Loucy (cell line): ENCODE measurements at regions not wholly inside any gene's neighbourhood (a gene's known extent, or its start where the extent isn't known, plus 50 kb on each side); places are given as distances from the start of the nearest gene placed in this dataset.

Experiments used
- H2AFZ ChIP-seq: fragments of 200-600 bp; sonication (generic); 2 replicates; pipeline ENCODE4 v1.6.0; 2016; ENCODE audit warnings: antibody characterized with exemption, mild to moderate bottlenecking, low read length, moderate library complexity
- H3F3A ChIP-seq: fragments of 200-600 bp; 2 replicates; pipeline ENCODE4 v1.6.0; 2016; ENCODE audit warnings: antibody characterized with exemption, low read depth, mild to moderate bottlenecking
- H3K27me3 ChIP-seq: fragments of 200-600 bp; sonication (generic); 2 replicates; pipeline ENCODE4 v1.6.1; 2014; ENCODE audit warnings: low read length, mild to moderate bottlenecking; ENCODE audit not compliant: insufficient read depth, poor library complexity, severe bottlenecking
- H3K36me3 ChIP-seq: fragments of 200-600 bp; sonication (generic); 2 replicates; pipeline ENCODE4 v1.6.1; 2016; ENCODE audit warnings: low read length; ENCODE audit not compliant: insufficient read depth
- H3K4me1 ChIP-seq: fragments of 200-600 bp; sonication (generic); 2 replicates; pipeline ENCODE4 v1.5.1; 2014; ENCODE audit warnings: low read length, mild to moderate bottlenecking; ENCODE audit not compliant: insufficient read depth, poor library complexity, severe bottlenecking
- H3K4me2 ChIP-seq: fragments of 200-600 bp; sonication (generic); 2 replicates; pipeline ENCODE4 v1.6.0; 2014; ENCODE audit warnings: antibody characterized with exemption, low read length, low read depth, mild to moderate bottlenecking; ENCODE audit not compliant: poor library complexity, severe bottlenecking
- H3K4me3 ChIP-seq: fragments of 200-600 bp; sonication (generic); 2 replicates; pipeline ENCODE4 v1.5.1; 2014; ENCODE audit warnings: low read length, mild to moderate bottlenecking, mixed read lengths; ENCODE audit not compliant: poor library complexity, severe bottlenecking
- H3K79me2 ChIP-seq: fragments of 200-600 bp; sonication (generic); 2 replicates; pipeline ENCODE4 v1.6.1; 2014; ENCODE audit warnings: low read length; ENCODE audit not compliant: insufficient read depth
- H3K9ac ChIP-seq: fragments of 200-600 bp; sonication (generic); 2 replicates; pipeline ENCODE4 v1.6.0; 2014; ENCODE audit warnings: mild to moderate bottlenecking, low read depth, low read length, moderate library complexity; ENCODE audit not compliant: poor library complexity, severe bottlenecking
- H3K9me2 ChIP-seq: fragments of 200-600 bp; sonication (generic); replicated peaks from 2 replicates; pipeline ENCODE4 v1.6.1; 2016; ENCODE audit warnings: low read depth, low read length, mixed read lengths
- H3K9me3 ChIP-seq: fragments of 200-600 bp; sonication (generic); 2 replicates; pipeline ENCODE4 v1.6.1; 2014; ENCODE audit warnings: mild to moderate bottlenecking, antibody characterized with exemption, low read length, low read depth; ENCODE audit not compliant: insufficient read depth
- H4K20me1 ChIP-seq: fragments of 200-600 bp; sonication (generic); 2 replicates; pipeline ENCODE4 v1.6.0; 2014; ENCODE audit warnings: antibody characterized with exemption, low read length, mild to moderate bottlenecking; ENCODE audit not compliant: insufficient read depth, poor library complexity, severe bottlenecking
- CTCF ChIP-seq: fragments of 200-600 bp; sonication (generic); conservative IDR thresholded peaks from 2 replicates; pipeline ENCODE4 v1.5.1; 2014; ENCODE audit warnings: mild to moderate bottlenecking, antibody characterized with exemption, low read length
- EZH2phosphoT487 ChIP-seq: fragments of 200-600 bp; IDR thresholded peaks from 2 replicates; pipeline ENCODE4 v1.6.1; 2018; ENCODE audit warnings: antibody characterized with exemption, mild to moderate bottlenecking, moderate library complexity, borderline replicate concordance

- H3K9me3 ChIP-seq: no peaks in the 10 kb centered on the region
- peak overlapping the region; percentile 6 for H3K4me3 ChIP-seq
- H3K27me3 ChIP-seq: no peaks in the 10 kb centered on the region
- no peaks in the 10 kb centered on the region for H4K20me1 ChIP-seq
- H3K9ac ChIP-seq: peak overlapping the region; percentile 0
- no peaks in the 10 kb centered on the region for H3K36me3 ChIP-seq
- H3K9me2 ChIP-seq: no peaks in the 10 kb centered on the region
- H2AFZ ChIP-seq: peak overlapping the region; percentile 4; the same call in 1 of the 2 replicates
- H3F3A ChIP-seq: no peaks in the 10 kb centered on the region
- H3K79me2 ChIP-seq: no peaks in the 10 kb centered on the region
- peak overlapping the region; percentile 48 for H3K4me2 ChIP-seq
- H3K4me1 ChIP-seq: peaks cover 30% of the 10 kb centered on the region
- TF ChIP-seq EZH2phosphoT487 (no peak), CTCF (no peak)
Measured at GRCh38 chr5:68464424-68464823, 248.9 kb downstream of the PIK3R1 start.

DNA sequence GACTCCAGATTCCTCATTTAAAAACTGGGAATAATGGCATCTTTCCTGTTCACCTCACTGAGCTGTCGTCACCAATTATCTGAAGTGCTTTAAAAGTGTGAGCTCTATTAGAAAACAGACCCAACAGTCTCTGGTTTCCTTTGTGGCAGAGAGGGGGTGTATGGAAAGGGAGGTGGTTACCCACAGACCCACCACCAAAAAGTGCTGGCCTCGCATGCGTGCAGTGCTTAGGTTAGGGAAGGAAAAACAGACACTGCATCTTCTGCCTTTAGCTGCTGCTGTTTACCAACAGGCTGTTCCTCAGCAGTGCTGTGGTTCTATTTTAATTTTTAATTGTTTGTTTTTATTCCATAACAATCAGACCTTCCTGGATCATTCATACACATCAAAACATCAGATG is 249.6 kb downstream of the PIK3R1 start:
- Histone ChIP-seq H2AFZ (peak overlapping the region; percentile 4; the same call in 1 of the 2 replicates), H3K79me2 (no peaks in the 10 kb centered on the region), H4K20me1 (no peaks in the 10 kb centered on the region), H3K4me1 (peaks cover 23% of the 10 kb centered on the region), H3K9ac (peak overlapping the region; percentile 0), H3K4me3 (peak overlapping the region; percentile 6), H3K36me3 (no peaks in the 10 kb centered on the region), H3K9me2 (no peaks in the 10 kb centered on the region), H3K27me3 (no peaks in the 10 kb centered on the region), H3K4me2 (peak overlapping the region; percentile 48), H3F3A (no peaks in the 10 kb centered on the region), H3K9me3 (no peaks in the 10 kb centered on the region)
- TF ChIP-seq EZH2phosphoT487 (no peak), CTCF (no peak)

GRCh38 chr5:68465934-68466551 is 250.5 kb downstream of the PIK3R1 start:
- Histone ChIP-seq H3F3A (no peaks in the 10 kb centered on the region), H3K27me3 (no peaks in the 10 kb centered on the region), H3K9me2 (no peaks in the 10 kb centered on the region), H2AFZ (no peak overlapping the region), H3K4me2 (peak overlapping the region; percentile 48), H3K9me3 (no peaks in the 10 kb centered on the region), H3K4me3 (no peak overlapping the region), H3K4me1 (peaks cover 23% of the 10 kb centered on the region), H4K20me1 (no peaks in the 10 kb centered on the region), H3K36me3 (no peaks in the 10 kb centered on the region), H3K9ac (no peak overlapping the region), H3K79me2 (no peaks in the 10 kb centered on the region)
- TF ChIP-seq EZH2phosphoT487 (no peak), CTCF (no peak)
